HG03460 (cell line): ENCODE measurements at regions not wholly inside any gene's neighbourhood (a gene's known extent, or its start where the extent isn't known, plus 50 kb on each side); places are given as distances from the start of the nearest gene placed in this dataset.

ENCODE experiments used
- ATAC-seq: cut with Tn5 transposase; IDR thresholded peaks from one replicate; pipeline ENCODE4 v1.9.1; 2021; ENCODE audit not compliant: unreplicated experiment

DNA sequence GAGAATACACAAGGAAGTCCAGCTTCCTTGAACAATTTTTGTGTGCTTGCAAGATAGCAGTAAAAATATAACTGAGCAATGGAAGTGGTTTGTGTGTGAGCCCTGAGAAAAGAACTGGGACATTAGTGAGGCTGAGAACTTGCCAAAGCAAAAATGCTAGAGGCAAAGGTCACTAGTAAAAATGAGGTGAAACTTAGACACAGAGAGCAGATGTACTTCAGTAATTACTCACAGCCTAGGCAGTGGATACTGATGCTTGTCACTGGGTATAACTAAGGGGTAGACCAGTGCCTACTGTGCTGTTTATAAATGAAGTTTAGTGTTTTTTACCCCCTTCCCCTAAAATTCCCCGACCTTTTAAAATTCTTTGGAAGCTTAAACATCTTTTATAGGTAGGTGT is 450.1 kb downstream of the LPIN1 start:
- ATAC-seq: no peak

DNA sequence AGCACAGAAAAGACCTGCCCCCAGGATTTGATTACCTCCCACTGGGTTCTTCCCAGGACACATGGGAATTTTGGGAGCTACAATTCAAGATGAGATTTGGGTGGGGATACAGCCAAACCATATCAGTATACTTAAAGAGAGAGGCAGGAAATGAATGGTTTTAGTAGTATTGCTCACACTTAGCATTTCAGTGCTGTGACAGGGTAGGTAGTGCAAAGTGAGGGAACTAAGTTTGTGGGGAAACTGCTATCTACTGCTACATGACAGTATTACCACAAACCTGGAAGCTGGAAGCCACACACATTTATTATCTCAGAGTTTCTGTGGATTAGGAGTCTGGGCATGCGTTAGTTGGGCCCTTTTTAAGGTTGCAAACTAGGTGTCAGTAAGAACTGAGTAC is 450.7 kb downstream of the LPIN1 start:
- no peak for ATAC-seq

GRCh38 chr2:12199491-12200211 is 453.2 kb downstream of the LPIN1 start:
- no peak for ATAC-seq

DNA sequence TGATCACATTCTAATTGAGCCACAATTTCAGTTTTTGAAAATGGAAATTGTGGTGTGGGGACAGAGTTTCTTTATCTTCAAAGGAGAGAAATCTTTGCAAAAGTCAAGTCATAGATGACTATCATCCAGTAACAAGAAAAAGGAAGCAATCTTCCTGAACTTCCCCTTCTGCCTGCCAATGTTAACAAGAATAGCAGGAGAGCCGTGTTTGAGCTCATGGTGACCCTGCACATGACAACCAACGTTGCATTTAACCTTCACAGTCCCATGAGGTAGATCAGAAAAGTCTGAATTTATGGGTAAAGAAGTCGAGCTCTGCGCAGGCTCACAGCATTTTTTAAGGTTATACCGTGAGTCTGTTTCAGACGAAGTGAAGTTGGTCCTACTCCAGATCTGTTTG is 454.9 kb downstream of the LPIN1 start:
- no peak for ATAC-seq

GRCh38 chr2:12202313-12203075 is 456.1 kb downstream of the LPIN1 start:
- no peak for ATAC-seq

DNA sequence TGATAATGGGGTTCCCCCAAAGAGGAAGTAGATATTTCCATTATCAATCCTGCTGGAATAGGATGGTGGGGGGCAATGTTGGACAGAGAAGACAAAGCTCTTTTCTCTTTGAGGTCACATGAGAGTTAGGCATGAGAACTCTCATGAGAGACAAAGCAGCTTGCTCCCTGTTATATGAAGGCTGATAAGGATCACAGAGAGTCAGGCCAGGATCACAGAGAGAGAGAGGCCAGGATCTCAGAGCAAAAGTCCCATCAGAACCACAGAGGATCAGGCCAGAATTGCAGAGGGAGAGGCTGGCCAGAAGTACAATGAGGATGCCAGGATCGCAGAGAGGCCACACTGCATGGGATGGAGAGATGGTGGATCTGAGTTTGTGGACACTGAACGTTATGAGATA is 457.1 kb downstream of the LPIN1 start:
- ATAC-seq: no peak

GRCh38 chr2:12205086-12205485 is 458.7 kb downstream of the LPIN1 start:
- no peak for ATAC-seq

DNA sequence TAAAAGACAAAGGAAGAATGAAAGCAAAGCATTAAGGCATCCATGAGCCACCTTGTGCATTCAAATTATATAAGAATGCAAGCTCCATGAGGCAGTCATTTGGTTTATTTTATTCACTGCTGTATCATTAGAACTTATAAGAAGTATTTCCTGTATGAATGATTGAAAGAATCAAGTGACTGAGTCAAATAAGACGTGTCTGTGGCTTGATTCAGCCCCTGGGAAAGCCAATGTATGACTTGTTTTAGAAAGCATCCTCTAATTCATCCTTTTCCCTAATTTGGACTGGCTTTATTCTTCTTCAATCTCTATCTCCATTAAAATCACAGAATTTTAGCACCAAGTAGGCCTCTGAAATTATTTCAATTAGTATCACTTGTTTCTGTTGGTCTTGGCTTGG is 461.1 kb downstream of the LPIN1 start:
- no peak for ATAC-seq

DNA sequence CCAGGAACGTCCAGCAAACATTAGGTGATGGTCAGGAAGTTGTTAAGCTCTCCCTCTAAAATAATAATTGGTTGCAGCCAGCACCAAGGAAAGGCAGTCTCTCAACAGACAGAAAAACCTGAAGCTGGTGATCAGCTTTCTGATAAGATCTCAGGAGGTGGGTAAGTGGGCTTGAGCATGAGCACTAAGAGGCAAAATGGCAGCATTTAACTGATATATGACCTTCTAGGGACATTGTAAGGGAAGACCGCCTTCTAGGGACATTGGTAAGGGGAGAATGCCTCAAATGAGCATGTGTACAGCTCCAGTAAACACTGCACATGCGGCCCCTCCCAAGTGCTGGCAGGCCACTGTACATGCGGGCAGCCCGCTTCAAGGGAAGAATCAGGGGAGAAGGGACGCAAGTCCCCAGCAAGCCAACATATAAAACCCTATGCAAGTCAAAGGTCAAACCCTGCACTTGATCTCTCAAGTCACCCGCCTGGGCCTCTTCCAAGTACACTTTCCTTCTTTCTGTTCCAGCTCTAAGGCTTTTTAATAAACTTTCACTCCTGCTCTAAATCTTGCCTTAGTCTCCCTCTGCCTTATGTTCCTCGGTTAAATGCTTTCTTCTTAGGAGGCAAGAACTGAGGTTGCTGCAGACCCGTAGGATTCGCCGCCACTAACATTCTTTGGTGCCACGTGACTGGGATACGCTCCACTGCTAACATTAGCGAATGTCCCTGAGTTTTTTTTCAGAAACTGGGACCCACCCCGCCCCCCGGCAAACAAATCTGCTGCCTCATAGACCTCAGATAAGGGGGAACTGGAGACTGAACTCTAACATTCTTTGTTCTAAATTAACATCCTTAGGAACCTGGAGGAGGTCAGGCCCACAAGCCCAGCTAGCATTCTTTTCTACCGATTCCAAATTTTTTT is 463.8 kb downstream of the LPIN1 start:
- no peak for ATAC-seq

DNA sequence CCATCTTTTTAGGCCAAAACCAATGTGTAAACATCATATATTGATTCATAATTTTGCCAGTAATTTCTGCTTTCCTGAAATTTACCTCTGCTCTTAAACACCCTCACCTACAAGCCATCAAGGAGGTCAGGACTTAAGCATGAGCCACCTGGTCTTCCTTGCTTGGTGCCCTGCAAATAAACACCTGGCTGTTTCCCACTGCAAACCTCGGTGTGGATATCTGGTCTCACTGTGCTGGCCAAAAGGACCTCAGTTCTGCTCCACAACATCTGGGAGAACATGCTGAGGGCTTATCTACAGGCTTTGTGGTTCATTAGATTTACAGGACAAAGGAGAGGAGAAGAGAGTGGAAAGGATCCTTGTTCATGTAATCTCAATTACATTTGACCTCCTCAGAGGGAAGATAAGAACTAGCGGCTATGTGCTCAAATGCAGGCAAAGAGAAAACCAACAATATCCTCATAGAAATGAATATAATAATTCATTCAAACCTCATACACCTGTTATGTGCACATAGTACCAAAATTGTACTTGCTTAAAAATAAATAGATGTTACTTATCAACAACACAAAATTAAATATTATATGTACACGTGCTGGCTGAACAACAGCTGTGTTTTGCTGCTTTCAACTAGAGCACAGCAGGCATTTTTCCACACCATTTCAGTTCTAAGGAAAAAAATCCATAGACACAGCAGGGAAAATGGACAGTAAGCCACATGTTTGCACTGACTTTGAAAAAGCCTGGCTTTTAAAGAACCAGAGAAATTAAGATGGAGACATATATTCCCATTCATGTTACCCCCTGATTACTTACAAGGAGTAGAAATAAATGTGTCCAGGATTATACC is 465.1 kb downstream of the LPIN1 start:
- no peak for ATAC-seq

DNA sequence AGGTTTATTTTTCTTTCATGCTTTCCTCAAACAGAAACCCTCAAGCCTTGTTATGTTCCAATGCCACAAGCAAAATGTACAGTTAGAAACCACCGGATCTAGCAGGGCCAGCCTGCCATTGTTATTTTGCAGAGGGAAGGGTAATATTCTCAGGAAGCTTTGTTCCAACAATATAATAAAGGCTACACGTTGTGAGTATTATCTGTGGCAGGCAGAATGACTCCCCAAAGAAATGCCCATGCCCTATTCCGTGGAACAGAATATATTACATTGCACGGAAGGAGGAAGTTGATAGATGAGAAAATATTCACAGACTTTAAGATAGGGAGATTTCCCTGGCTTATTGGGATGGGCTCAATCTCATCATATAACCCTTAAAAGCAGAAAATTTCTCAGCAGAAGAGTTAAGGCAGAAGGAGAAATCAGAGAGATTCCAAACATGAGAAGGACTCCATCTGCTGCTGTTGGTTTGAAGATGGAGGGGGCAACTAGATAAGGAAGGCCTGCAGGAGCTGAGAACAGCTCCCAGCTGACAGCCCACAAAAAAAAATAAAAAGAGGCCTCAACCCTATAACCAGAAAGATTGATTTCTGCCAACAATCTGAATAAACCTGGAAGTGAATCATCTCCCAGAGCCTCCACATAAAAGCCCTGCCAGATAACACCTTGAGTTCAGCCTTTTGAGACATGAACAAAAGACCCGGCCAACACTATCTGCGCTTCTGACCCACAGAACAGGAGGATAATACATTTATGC is 466.6 kb downstream of the LPIN1 start:
- no peak for ATAC-seq

- ATAC-seq: no peak
These were observed 470.7 kb downstream of the LPIN1 start for GRCh38 chr2:12217175-12217574.

DNA sequence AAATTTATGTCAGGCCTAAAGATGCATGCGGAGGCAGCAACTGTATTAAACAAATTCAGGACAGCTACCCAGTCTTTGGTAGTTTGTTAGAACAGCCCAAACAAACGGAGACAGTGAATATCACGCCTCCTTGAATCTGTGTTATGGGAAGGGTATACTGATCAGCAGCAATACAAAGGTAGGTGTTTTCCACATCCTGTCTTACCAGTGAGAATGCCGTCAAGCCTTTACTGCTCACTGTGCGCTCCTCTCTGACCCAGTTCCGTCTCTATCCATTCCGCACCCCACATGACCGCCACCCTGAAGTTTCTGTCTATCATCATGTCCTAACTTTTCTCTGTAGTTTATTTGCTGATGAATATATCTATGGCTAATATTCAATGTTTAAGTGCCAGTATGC is 473.3 kb downstream of the LPIN1 start:
- no peak for ATAC-seq

DNA sequence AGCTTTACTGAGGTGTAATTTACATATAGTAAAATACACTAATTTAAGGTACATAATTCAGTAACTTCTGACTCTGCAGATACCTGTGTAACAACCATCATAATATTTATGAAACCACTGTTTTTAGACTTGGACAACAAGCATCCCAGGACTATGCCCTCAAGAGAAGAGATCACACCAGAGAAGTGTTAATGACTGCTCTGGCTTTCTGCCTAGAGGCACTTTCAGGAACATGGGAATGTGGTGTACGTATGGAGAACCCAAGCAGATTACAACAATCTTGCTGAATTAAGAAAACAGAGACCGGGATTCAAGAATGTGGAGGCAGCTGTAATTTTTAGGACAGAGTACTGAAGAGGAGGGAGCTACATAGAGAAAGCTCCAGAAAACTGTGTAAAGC is 475.2 kb downstream of the LPIN1 start:
- ATAC-seq: no peak

- ATAC-seq: no peak
These were observed 476.1 kb downstream of the LPIN1 start for GRCh38 chr2:12222554-12222953.

DNA sequence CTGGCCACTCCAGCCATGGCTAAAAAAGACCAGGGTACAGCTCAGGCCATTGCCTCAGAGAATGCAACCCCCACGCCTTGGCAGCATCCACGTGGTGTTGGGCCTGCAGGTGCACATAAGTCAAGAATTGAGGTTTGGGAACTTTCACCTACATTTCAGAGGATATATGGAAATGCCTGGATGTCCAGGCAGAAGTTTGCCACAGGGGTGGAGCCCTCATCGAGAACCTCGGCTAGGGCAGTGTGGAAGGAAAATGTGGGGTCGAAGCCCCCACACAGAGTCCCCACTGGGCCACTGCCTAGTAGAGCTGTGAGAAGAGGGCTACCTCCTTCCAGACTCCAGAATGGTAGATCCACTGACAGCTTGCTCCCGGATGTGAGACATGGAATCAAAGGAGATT is 477.3 kb downstream of the LPIN1 start:
- ATAC-seq: no peak

DNA sequence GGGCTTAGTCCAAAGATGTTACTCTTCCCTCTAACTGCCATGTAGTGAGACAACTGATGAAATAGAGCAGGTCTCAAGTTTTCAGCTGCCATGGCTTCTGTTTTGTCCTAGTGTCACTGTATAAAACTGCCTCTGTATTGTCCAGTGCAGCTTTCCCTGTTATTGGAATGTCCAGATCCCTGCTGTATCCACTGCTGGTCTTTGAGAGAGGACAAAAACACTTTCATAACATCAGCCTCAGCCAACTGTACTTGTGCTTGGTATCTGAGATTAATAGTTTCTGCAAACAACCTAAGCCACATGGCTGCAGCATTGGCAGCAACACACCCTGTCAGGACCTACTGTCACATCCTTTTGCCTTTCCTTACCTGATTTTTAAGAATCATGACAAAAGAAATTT is 480.2 kb downstream of the LPIN1 start:
- ATAC-seq: no peak

DNA sequence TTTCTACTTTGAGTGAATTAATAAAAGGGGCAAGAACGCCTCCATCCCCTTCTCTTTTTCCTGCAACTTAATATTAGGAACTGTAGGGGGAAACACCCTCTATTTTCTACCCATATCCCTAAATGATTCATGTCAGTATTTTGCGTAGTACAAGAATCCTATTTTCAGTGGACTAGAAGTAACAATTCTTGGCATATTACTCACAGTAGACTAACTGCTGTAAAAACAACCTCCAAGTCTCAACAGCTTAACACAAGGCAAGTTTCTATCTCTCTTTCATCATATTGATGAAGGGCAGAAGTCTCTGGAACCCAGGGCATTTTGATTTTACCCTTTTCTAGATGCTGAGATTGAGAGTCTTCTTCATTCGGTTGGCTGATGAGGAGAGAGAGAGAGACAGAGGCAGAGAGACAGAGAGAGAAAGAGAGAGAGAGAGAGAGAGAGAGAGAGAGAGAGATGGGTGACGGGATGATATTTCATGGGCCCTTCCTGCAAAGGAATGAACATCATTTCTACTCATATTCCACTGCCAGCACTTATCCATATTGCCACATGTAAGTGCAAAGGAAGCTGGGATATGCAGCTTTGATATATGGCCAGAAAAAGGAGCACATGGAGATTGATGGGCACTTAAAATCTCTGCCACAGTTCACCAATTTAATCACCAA is 481.6 kb downstream of the LPIN1 start:
- no peak for ATAC-seq

DNA sequence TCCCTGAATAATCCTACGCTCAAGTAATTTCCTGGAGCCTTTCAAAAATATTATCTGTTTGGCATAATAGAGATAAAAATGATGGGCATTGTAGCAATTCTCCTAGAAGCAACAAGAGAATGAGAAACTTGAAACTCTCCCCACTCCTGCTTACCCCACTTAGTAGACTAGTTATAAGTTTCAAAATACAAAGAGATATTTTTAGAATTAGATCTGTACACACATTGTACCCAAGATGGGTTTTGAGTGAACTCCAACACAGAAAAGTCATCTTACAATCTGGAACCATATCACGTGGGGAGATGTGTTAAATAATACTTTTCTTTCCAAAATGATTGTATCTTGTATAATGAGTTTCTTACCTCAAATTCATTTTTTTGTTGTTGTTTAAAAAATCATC is 484.9 kb downstream of the LPIN1 start:
- no peak for ATAC-seq
